Fibroblast of mammary gland (primary cell): ENCODE measurements at regions not wholly inside any gene's neighbourhood (a gene's known extent, or its start where the extent isn't known, plus 50 kb on each side); places are given as distances from the start of the nearest gene placed in this dataset.

ENCODE experiments used
- DNase-seq: peaks from one replicate; pipeline ENCODE4 v3.0.0-alpha.2; 2010; ENCODE audit warnings: low read depth
- H3K4me3 ChIP-seq: 2 replicates; pipeline ENCODE4 v1.5.1; 2011; ENCODE audit warnings: low read depth, mild to moderate bottlenecking, low read length, moderate library complexity; ENCODE audit not compliant: control insufficient read depth
- CTCF ChIP-seq: conservative IDR thresholded peaks from 2 replicates; pipeline ENCODE4 v1.5.1; 2011; ENCODE audit warnings: low read depth, low read length, inconsistent platforms; ENCODE audit not compliant: control insufficient read depth, insufficient read depth

GRCh38 chr4:56286763-56287162 is 100.5 kb downstream of the AASDH start:
- DNase-seq, result peak; percentile 6
- no peak overlapping the region for H3K4me3 ChIP-seq
- no peak for TF ChIP-seq CTCF

GRCh38 chr4:56283375-56283774 is 103.9 kb downstream of the AASDH start:
- no peak overlapping the region for H3K4me3 ChIP-seq
- no peak for TF ChIP-seq CTCF
- DNase-seq, result no peak

GRCh38 chr4:56282004-56282403 is 105.3 kb downstream of the AASDH start:
- H3K4me3 ChIP-seq, result no peak overlapping the region
- no peak for DNase-seq
- no peak for TF ChIP-seq CTCF

- H3K4me3 ChIP-seq, result no peak overlapping the region
- no peak for TF ChIP-seq CTCF
- peak; percentile 36 for DNase-seq
Measured at GRCh38 chr4:56276547-56276946, 110.7 kb downstream of the AASDH start.

- H3K4me3 ChIP-seq, result no peak overlapping the region
- DNase-seq, result no peak
- TF ChIP-seq CTCF, result no peak
Measured at GRCh38 chr4:56273391-56273790, 113.9 kb downstream of the AASDH start.

GRCh38 chr4:56272927-56273326 is 114.4 kb downstream of the AASDH start:
- DNase-seq, result no peak
- H3K4me3 ChIP-seq, result no peak overlapping the region
- no peak for TF ChIP-seq CTCF

GRCh38 chr4:56272003-56272402 is 115.3 kb downstream of the AASDH start:
- no peak for DNase-seq
- no peak for TF ChIP-seq CTCF
- H3K4me3 ChIP-seq, result no peak overlapping the region
